T47D (cell line): ENCODE measurements at regions not wholly inside any gene's neighbourhood (a gene's known extent, or its start where the extent isn't known, plus 50 kb on each side); places are given as distances from the start of the nearest gene placed in this dataset.

Source experiments
- DNase-seq, 2 experiments: peaks; one replicate each; pipeline versions ENCODE4 v3.0.0 to v3.0.0-alpha.2; 2011 to 2012; ENCODE audit warnings: low read depth in 1 of 2, low spot score in 1 of 2
- JUND ChIP-seq: IDR thresholded peaks from 2 replicates; pipeline ENCODE4 v1.6.1; 2012; ENCODE audit warnings: low read depth
- in situ Hi-C: cut with HindIII; loops from 2 replicates; pipeline ENCODE4 v1.10.0; 2016; ENCODE audit warnings: low sequenced_read_pairs, low pct_unique_long_range_greater_than_20kb

DNA sequence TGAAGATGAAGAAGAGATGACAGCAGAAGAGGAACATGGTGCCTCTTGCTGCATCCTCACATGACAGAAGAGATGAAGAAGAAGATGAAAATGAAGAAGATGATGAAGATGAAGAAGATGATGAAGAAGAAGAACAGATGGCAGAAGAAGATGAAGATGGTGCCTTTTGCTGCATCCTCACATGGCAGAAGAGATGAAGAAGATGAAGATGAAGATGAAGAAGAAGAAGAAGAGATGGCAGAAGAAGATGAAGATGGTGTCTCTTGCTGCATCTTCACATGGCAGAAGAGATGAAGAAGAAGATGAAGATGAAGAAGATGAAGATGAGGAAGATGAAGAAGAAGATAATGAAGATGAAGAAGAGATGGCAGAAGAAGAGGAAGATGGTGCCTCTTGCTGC, 63.7 kb upstream of the HPF1 start:
- in situ Hi-C loops: no loop called here
- DNase-seq: no peak
- TF ChIP-seq JUND: no peak

DNA sequence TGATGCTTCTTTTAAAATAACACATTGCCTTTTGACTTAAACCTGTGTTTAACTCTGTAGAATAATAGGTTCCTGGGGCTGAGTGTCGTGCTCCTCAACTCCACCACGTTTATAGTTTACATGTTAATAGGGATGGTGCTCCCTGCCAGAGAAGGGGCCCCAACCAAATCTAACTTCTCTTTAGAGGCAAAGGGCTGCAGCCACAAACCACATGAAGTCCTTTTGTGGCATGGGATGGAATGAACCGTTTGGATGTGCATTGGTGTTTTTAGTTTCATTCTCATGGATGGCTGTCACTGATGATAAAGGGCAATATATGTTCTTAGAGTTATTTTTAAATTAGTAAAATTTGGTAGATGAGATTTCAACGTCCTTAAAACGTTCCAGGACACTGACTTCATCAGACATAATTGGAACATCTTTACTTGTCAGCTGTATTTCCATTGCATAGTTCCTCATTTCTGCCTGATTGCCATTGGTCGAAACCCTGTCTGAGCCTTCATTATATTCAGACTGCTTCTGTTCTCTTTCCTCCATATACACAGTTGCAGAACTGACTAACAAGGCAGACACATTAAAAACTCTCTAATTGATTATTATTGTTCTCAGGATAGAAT, 60.4 kb upstream of the HPF1 start:
- no peak for TF ChIP-seq JUND
- in situ Hi-C loops: no loop called here
- DNase-seq: no peak

DNA sequence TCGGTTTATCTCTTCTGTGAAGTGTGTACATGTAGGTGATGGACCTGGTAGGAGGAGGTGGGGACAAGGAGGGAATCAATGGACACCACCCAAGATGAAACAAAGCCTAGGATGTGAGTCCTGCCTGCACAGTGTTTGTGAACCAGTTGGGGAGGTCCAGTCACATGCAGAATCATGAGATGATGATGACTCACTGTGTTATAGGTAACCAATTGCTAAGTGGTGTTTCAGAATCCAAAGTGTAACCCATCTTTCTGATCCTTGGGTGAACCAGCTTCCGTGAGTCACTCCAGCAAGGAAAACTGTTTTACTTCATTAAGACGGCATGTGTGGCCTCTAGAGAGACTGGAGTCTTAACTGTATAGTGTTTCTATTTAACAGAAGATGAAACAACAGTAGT, 57.9 kb upstream of the HPF1 start:
- in situ Hi-C loops: no loop called here
- TF ChIP-seq JUND: no peak
- no peak for DNase-seq

DNA sequence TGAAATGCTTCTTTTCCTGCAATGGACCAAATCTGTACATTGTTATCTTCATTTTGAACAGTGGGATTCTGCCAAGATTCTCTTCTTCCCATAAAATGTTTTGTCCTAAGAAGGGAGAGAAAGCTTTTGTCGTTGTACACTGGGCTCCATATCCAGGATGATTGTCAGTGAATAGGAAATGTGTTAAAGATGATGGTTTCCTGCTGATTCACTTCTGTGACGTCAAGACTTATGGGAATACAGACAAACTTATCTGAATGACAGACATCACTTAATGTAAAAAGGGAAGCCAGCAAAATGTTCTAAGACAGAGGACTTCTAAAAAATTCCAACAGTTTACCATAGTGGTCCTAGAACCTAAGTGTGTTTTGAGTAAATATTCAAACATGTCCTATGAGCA, 53.7 kb upstream of the HPF1 start:
- in situ Hi-C loops: no loop called here
- no peak for TF ChIP-seq JUND
- DNase-seq: no peak

DNA sequence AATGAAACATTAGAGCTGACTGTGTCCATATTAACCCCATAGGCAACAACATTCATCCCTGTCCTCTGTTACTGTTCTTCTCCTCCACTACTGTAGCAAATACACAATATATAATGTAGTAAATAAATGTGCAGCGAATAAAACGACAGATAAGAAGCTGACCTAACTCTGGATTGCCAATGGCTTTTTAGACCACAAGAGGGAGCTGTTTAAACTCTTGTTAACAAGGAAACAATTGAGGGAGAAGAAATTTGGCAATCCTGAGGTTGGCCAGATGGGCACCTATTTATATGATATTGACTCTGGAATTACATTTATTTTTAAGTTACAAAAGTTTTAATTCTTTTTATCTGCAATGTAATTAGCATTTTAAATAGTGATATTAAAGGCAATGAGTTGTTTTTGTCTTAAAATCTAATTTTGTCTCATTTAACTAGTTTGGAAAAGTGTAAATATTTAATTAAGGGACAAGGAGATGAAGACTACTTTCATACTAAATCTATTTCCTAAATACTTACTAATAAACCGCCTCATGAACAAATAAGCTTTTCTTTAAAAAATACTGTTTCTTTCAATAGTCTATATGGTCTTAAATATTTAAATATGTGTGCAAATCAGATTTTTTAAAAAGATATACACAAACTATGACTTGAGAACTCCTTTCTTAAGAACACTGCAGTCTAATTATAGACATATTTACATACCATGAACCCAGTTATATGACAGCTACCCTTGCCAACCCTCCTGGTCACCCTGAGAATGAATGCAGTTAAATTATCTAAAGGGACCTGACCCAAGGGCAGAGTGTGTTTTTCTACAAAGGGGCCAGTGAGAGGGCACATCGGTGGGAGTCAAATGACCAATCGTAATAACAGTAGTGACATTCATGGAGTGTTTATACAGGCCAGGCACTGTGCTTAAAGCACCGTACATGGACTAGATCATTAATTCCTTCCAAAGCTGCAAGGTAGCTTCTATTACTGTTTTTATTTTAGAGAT, 52.9 kb upstream of the HPF1 start:
- in situ Hi-C loops: no loop called here
- DNase-seq: peak; percentile 42 to 78
- no peak for TF ChIP-seq JUND

DNA sequence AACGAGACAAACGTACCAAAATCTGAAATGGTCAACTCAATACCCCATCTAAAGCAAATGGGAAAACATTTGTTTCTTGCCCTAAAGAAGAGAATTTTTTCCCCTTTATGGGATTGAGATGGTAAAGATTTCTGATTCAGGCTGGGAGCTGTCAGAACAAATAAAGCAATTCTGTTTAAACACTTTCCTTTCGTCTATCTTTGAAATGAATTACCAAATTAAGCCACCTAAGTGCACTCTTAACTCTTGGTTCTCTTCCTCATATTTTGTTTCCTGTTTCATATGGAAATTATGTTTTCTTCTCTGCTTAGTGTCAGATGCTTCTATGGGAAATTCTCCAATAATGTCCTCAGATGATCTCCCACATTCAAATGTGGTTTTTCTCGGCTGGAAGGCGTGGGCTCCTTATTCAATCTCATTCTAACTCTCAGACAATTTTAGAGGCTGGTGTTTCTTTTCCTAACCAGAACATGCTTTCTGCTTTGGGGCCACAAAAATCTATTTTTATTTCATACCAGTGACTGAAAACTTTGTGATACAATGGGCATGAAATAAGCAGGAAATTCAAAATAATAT, 50.3 kb upstream of the HPF1 start:
- no peak for TF ChIP-seq JUND
- in situ Hi-C loops: no loop called here
- no peak for DNase-seq
